Activated naive CD8-positive, alpha-beta T cell treated with anti-CD3 and anti-CD28 coated beads, Interleukin-2, amount 50 U/mL, for 16 hours (primary cell): ENCODE measurements at regions not wholly inside any gene's neighbourhood (a gene's known extent, or its start where the extent isn't known, plus 50 kb on each side); places are given as distances from the start of the nearest gene placed in this dataset.

Experiments used
- DNase-seq: peaks from one replicate; pipeline ENCODE4 v3.0.0-alpha.2; 2020; ENCODE audit warnings: low read depth, low spot score

GRCh38 chr2:118667348-118667747 is 180.1 kb downstream of the EN1 start:
- no peak for DNase-seq

DNA sequence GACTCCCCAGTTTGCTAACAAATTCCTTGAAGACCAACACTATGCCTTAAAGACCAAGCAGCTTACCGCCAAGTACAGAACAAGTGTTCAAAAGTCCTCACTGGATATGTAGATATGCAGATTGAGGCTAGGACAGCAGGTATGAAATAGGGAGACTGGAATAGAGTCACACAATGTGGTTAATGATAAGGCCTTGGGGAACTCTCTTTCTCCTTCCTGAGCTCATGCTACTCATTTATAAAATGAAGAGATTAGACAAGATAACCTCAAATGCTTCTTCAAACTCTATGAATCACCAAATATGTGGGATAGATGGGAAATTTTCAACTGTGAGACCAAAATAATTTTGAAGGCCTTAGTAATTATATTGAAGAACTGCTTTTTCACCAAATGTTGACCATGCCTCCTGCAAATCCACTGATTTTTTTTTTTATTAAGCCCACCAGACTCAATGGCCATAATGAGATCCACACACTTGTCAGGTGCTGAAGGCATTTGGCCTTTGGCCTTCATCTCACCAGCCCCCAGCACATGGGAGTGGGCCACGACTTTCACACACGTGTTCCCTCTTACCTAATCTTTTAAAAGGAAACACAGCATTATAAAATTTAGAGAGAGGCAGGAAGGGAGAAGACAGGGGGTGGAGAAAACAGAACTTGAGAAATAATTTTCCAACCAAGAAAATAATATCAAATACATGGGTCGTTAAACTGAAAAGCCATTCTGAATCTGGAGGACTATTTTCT is 181.5 kb downstream of the EN1 start:
- DNase-seq, result no peak

GRCh38 chr2:118661179-118661578 is 186.3 kb downstream of the EN1 start:
- no peak for DNase-seq

- DNase-seq, result no peak
Observed at GRCh38 chr2:118658596-118659198, 188.8 kb downstream of the EN1 start.

- no peak for DNase-seq
Observed at GRCh38 chr2:118657466-118657865, 190.0 kb downstream of the EN1 start.

GRCh38 chr2:118654945-118655344 is 192.5 kb downstream of the EN1 start:
- no peak for DNase-seq

- no peak for DNase-seq
Observed at GRCh38 chr2:118650327-118650726, 197.1 kb downstream of the EN1 start.

GRCh38 chr2:118645876-118646275 is 201.6 kb downstream of the EN1 start:
- no peak for DNase-seq

- DNase-seq, result no peak
Observed at GRCh38 chr2:118644190-118644589, 203.3 kb downstream of the EN1 start.

- no peak for DNase-seq
Observed at GRCh38 chr2:118643294-118643693, 204.2 kb downstream of the EN1 start.

GRCh38 chr2:118642501-118642900 is 204.9 kb downstream of the EN1 start:
- no peak for DNase-seq

DNA sequence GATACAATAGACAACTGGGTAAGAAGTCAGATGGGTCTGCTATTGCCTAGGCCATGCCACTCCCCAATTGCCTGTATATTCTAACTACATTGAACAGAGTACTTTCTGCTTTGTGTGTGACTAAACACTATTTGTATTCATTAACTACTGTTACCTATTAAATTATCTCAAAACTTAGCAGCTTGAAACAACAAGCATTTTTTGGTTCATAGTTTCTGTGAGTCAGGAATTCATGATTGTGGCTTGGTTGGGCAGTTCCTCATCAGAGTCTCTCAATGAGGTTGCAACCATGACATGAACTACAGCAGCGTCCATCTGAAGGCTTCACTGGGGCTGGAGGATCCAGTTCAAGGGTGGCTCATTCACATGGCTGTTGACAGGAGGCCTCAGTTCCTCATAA is 205.7 kb downstream of the EN1 start:
- no peak for DNase-seq

GRCh38 chr2:118639371-118639770 is 208.1 kb downstream of the EN1 start:
- no peak for DNase-seq

GRCh38 chr2:118638453-118638852 is 209.0 kb downstream of the EN1 start:
- no peak for DNase-seq

DNA sequence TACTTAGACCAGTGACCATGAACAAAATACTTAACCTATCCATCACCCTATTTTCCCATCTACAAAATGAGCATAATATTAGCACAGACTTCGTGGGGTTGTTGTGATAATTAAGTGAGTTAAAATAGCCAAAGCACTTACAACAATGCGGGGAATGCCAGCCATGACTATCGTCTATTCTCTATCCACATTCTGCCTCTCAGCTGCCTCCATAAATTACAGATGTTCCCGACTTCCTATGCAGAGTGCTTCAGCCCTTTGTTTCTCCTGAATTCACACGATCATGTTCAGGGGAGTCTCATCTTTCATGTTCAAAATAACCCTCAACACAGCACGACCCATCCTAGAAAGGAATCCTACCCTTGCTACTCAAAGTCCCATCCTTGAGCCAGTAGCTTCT is 211.6 kb downstream of the EN1 start:
- no peak for DNase-seq

- DNase-seq, result no peak
Observed at GRCh38 chr2:118634876-118635275, 212.6 kb downstream of the EN1 start.

DNA sequence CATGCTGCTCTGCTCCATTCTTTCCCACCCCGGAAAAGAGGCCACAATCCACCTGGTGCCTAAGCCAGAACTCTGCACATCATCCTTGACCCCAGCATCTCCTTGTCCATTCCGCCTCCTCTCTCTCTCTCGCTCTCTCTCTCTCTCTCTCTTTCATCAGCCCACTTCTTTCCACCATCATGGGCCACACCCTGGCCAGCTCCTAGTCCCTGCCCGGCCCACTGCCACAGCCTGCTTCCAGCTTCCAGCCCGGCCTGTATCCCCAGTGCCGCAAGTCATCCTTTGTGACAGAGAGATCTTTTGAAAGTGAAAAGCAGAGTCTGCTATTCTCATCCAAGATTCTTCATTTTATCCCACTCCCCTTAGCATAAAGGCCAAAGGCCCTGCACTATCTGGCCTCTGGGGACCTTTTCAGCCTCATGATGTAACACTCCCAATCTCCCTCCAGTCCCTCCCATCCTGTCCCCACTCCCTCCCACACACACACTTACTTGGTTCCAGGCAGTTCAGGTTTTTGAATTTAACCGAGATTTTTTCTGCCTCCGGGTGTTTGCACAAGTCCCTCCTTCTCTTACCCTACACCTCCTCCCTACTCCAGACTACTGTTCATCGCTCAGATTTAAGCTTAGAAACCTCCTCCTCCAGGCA is 214.0 kb downstream of the EN1 start:
- no peak for DNase-seq

GRCh38 chr2:118632921-118633320 is 214.5 kb downstream of the EN1 start:
- no peak for DNase-seq

GRCh38 chr2:118627156-118627555 is 220.3 kb downstream of the EN1 start:
- no peak for DNase-seq

DNA sequence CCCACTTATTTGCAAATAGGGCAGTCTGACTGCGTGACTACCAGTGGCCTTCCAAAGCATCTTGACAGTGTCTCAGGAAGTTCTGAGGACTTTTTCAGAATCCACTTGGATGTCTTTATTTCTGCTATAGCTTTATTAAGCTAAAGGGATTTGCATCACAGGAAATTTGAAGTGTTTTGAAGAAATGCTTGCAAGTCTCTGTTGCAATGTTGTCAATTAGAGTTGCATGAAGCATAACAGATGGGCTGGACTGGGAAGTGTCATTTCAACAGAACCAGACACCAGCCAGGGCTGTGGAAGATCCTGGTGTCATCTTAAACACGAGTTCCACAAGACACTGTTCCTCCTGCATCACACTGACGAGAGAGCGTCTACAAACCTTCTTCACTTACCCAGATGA is 224.5 kb downstream of the EN1 start:
- no peak for DNase-seq

DNA sequence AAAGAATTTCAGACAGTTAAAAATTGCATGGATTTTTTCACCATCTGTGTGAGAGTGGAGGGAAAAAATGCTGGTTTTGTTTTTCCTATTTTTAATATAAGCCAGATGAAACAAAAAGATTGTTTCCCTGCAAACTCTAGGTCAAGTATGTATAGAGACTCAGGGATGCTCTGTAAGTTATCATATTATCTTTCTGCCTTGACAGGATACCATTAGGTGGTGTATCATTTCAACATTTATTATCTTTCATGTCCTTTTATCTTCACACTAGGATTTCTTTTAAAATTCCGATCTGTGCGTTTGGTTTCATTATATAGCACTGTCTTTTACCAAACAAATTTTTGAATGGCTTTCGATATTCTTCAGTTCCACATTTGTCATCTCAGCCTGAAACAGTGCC is 225.3 kb downstream of the EN1 start:
- no peak for DNase-seq

- DNase-seq, result no peak
Observed at GRCh38 chr2:118618279-118618678, 229.2 kb downstream of the EN1 start.

DNA sequence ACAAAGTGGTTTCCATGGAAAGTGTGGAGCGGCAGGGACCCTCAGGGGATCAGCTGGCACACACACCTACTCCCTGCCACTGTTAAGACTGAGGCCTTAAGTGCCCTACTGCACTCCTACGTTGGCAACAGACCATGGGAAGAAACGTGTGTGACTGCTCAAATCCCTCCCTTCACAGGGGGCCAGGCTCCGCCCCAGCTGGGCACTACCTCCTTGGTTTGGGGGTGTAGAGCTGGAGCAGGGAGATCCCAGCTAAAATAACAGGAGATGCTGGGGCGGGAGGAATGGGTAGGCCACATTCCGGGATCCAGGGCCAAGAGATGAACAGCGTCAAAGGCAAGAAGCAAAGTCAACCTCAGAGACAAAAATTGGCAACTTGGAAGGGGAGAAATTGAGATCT is 231.0 kb downstream of the EN1 start:
- DNase-seq, result no peak
